ENCODE measurements at regions not wholly inside any gene's neighbourhood (a gene's known extent, or its start where the extent isn't known, plus 50 kb on each side); places are given as distances from the start of the nearest gene placed in this dataset.

DNA sequence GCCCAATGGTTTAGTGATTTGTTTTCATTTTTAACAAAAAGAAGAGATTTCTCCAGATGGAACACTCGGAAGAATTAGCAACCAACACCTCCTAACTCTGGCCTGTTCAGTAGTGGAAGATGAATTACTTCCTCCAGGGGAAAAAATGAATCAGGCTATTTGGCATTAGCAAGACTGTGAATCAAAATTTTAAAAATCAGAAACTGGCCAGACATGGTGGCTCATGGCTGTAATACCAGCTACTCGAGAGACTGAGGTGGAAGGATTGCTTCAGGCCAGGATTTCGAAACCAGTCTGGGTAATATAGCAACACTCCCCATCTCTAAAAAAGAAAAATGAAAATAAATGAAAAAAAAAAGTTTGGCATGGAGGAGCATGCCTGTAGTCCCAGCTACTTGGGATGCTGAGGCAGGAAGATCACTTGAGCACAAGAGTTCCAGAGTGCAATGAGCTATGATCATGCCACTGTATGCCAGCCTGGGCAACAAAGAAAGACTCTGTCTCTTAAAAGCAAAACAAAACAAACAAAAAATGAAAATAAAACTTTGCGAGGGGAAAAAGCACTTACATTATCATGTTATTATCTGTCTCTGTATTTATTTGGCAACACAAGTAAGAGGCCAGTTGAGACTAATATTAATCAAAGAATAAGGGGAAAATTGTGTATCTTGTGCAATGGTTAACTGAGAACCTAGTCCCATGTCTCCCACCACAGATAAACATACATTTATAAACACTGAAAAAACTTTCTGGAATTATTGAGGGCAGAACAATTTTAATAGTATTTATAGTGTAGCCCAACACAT, 796.3 kb upstream of the ANO3 start:
- no peak for DNase-seq (ENCODE audit: low read depth, low spot score)
- TF ChIP-seq ZNF274 (IDR thresholded peaks at IDR 0.05; ENCODE audit: low read depth, low read length) (no peak), YY1 (IDR thresholded peaks at IDR 0.05; ENCODE audit: insufficient read depth, insufficient read length) (no peak), SUZ12 (IDR thresholded peaks at IDR 0.05; ENCODE audit: extremely low read depth, insufficient read depth, insufficient read length) (no peak)
- Histone ChIP-seq H3K27me3 (ENCODE audit: insufficient read depth, insufficient read length) (no peaks in the 10 kb centered on the region), H3K4me3 (ENCODE audit: insufficient read length, low read depth) (no peak overlapping the region), H3K36me3 (ENCODE audit: insufficient read depth, insufficient read length, low read length) (no peaks in the 10 kb centered on the region), H3K9me3 (ENCODE audit: insufficient read depth, low read length) (no peaks in the 10 kb centered on the region), H3K9ac (ENCODE audit: insufficient read length, low read depth) (no peak overlapping the region), H3K4me1 (ENCODE audit: insufficient read depth, insufficient read length) (no peaks in the 10 kb centered on the region)

GRCh38 chr11:25536289-25536688, 795.6 kb upstream of the ANO3 start:
- Histone ChIP-seq H3K27me3 (ENCODE audit: insufficient read depth, insufficient read length) (no peaks in the 10 kb centered on the region), H3K4me3 (ENCODE audit: insufficient read length, low read depth) (no peak overlapping the region), H3K9ac (ENCODE audit: insufficient read length, low read depth) (no peak overlapping the region), H3K9me3 (ENCODE audit: insufficient read depth, low read length) (no peaks in the 10 kb centered on the region), H3K36me3 (ENCODE audit: insufficient read depth, insufficient read length, low read length) (no peaks in the 10 kb centered on the region), H3K4me1 (ENCODE audit: insufficient read depth, insufficient read length) (no peaks in the 10 kb centered on the region)
- no peak for DNase-seq (ENCODE audit: low read depth, low spot score)
- no peak for TF ChIP-seq ZNF274 (IDR thresholded peaks at IDR 0.05; ENCODE audit: low read depth, low read length)
- no peak for TF ChIP-seq YY1 (IDR thresholded peaks at IDR 0.05; ENCODE audit: insufficient read depth, insufficient read length)
- no peak for TF ChIP-seq SUZ12 (IDR thresholded peaks at IDR 0.05; ENCODE audit: extremely low read depth, insufficient read depth, insufficient read length)

DNA sequence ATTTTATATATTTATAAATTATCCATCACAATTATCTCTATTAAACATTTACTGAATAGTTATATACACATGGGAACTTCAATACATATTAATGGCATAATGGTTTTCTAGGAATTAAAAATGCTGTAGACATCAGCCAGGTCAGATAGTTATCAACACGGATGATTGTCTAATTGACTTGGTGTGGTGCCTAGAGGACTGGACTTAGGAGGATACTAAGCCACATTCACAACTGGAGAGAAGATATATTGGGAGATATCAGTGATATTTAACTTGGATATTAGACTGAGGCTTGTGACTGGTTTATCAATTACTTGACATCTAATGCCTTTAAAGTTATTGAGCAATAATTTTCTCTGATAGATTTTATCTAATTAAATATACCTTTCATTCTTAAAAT, 794.5 kb upstream of the ANO3 start:
- TF ChIP-seq ZNF274 (IDR thresholded peaks at IDR 0.05; ENCODE audit: low read depth, low read length) (no peak), YY1 (IDR thresholded peaks at IDR 0.05; ENCODE audit: insufficient read depth, insufficient read length) (no peak), SUZ12 (IDR thresholded peaks at IDR 0.05; ENCODE audit: extremely low read depth, insufficient read depth, insufficient read length) (no peak)
- H3K36me3 ChIP-seq (ENCODE audit: insufficient read depth, insufficient read length, low read length): no peaks in the 10 kb centered on the region
- H3K27me3 ChIP-seq (ENCODE audit: insufficient read depth, insufficient read length): no peaks in the 10 kb centered on the region
- H3K4me3 ChIP-seq (ENCODE audit: insufficient read length, low read depth): no peak overlapping the region
- H3K4me1 ChIP-seq (ENCODE audit: insufficient read depth, insufficient read length): no peaks in the 10 kb centered on the region
- H3K9ac ChIP-seq (ENCODE audit: insufficient read length, low read depth): no peak overlapping the region
- DNase-seq (ENCODE audit: low read depth, low spot score): no peak
- H3K9me3 ChIP-seq (ENCODE audit: insufficient read depth, low read length): no peaks in the 10 kb centered on the region

DNA sequence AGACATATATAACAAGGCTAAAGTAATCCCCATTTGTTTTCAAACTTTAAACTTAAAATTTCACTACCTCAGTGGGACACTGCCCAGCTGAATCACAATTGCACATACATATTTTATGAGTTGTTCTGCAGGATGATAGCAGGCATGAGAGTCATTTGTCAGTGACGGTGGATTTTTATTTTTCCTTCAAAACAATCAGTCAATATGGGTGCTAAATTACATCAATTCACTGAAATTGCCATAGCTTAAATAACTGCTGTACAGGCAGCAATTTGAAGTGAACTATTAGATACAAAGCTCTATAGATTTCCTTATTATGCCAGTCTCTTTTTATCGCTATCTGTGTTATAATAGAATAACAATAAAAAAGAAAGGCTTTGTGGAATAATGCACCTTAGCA, 784.6 kb upstream of the ANO3 start:
- Histone ChIP-seq H3K4me3 (ENCODE audit: insufficient read length, low read depth) (no peak overlapping the region), H3K27me3 (ENCODE audit: insufficient read depth, insufficient read length) (no peaks in the 10 kb centered on the region), H3K9me3 (ENCODE audit: insufficient read depth, low read length) (no peaks in the 10 kb centered on the region), H3K36me3 (ENCODE audit: insufficient read depth, insufficient read length, low read length) (no peaks in the 10 kb centered on the region), H3K4me1 (ENCODE audit: insufficient read depth, insufficient read length) (no peaks in the 10 kb centered on the region), H3K9ac (ENCODE audit: insufficient read length, low read depth) (no peak overlapping the region)
- no peak for DNase-seq (ENCODE audit: low read depth, low spot score)
- TF ChIP-seq ZNF274 (IDR thresholded peaks at IDR 0.05; ENCODE audit: low read depth, low read length): no peak
- TF ChIP-seq YY1 (IDR thresholded peaks at IDR 0.05; ENCODE audit: insufficient read depth, insufficient read length): no peak
- TF ChIP-seq SUZ12 (IDR thresholded peaks at IDR 0.05; ENCODE audit: extremely low read depth, insufficient read depth, insufficient read length): no peak

GRCh38 chr11:25562417-25562816, 769.5 kb upstream of the ANO3 start:
- Histone ChIP-seq H3K4me3 (ENCODE audit: insufficient read length, low read depth) (no peak overlapping the region), H3K9me3 (ENCODE audit: insufficient read depth, low read length) (no peaks in the 10 kb centered on the region), H3K27me3 (ENCODE audit: insufficient read depth, insufficient read length) (no peaks in the 10 kb centered on the region), H3K9ac (ENCODE audit: insufficient read length, low read depth) (no peak overlapping the region), H3K36me3 (ENCODE audit: insufficient read depth, insufficient read length, low read length) (no peaks in the 10 kb centered on the region), H3K4me1 (ENCODE audit: insufficient read depth, insufficient read length) (no peaks in the 10 kb centered on the region)
- no peak for DNase-seq (ENCODE audit: low read depth, low spot score)
- no peak for TF ChIP-seq YY1 (IDR thresholded peaks at IDR 0.05; ENCODE audit: insufficient read depth, insufficient read length)
- no peak for TF ChIP-seq ZNF274 (IDR thresholded peaks at IDR 0.05; ENCODE audit: low read depth, low read length)
- no peak for TF ChIP-seq SUZ12 (IDR thresholded peaks at IDR 0.05; ENCODE audit: extremely low read depth, insufficient read depth, insufficient read length)

GRCh38 chr11:25565846-25566245, 766.1 kb upstream of the ANO3 start:
- Histone ChIP-seq H3K27me3 (ENCODE audit: insufficient read depth, insufficient read length) (no peaks in the 10 kb centered on the region), H3K4me3 (ENCODE audit: insufficient read length, low read depth) (no peak overlapping the region), H3K9ac (ENCODE audit: insufficient read length, low read depth) (no peak overlapping the region), H3K36me3 (ENCODE audit: insufficient read depth, insufficient read length, low read length) (no peaks in the 10 kb centered on the region), H3K9me3 (ENCODE audit: insufficient read depth, low read length) (no peaks in the 10 kb centered on the region), H3K4me1 (ENCODE audit: insufficient read depth, insufficient read length) (no peaks in the 10 kb centered on the region)
- no peak for TF ChIP-seq YY1 (IDR thresholded peaks at IDR 0.05; ENCODE audit: insufficient read depth, insufficient read length)
- no peak for TF ChIP-seq SUZ12 (IDR thresholded peaks at IDR 0.05; ENCODE audit: extremely low read depth, insufficient read depth, insufficient read length)
- no peak for TF ChIP-seq ZNF274 (IDR thresholded peaks at IDR 0.05; ENCODE audit: low read depth, low read length)
- no peak for DNase-seq (ENCODE audit: low read depth, low spot score)

GRCh38 chr11:25566298-25567200, 765.4 kb upstream of the ANO3 start:
- TF ChIP-seq SUZ12 (IDR thresholded peaks at IDR 0.05; ENCODE audit: extremely low read depth, insufficient read depth, insufficient read length) (no peak), ZNF274 (IDR thresholded peaks at IDR 0.05; ENCODE audit: low read depth, low read length) (no peak), YY1 (IDR thresholded peaks at IDR 0.05; ENCODE audit: insufficient read depth, insufficient read length) (no peak)
- no peak overlapping the region for H3K4me3 ChIP-seq (ENCODE audit: insufficient read length, low read depth)
- H3K36me3 ChIP-seq (ENCODE audit: insufficient read depth, insufficient read length, low read length): no peaks in the 10 kb centered on the region
- H3K9ac ChIP-seq (ENCODE audit: insufficient read length, low read depth): no peak overlapping the region
- H3K9me3 ChIP-seq (ENCODE audit: insufficient read depth, low read length): no peaks in the 10 kb centered on the region
- no peak for DNase-seq (ENCODE audit: low read depth, low spot score)
- H3K4me1 ChIP-seq (ENCODE audit: insufficient read depth, insufficient read length): no peaks in the 10 kb centered on the region
- H3K27me3 ChIP-seq (ENCODE audit: insufficient read depth, insufficient read length): no peaks in the 10 kb centered on the region

All from NT2/D1 (cell line).